Progenitor cell of endocrine pancreas (in vitro differentiated cells): ENCODE measurements at regions not wholly inside any gene's neighbourhood (a gene's known extent, or its start where the extent isn't known, plus 50 kb on each side); places are given as distances from the start of the nearest gene placed in this dataset.

Source experiments
- DNase-seq: peaks from one replicate; pipeline ENCODE4 v3.0.0; 2021; ENCODE audit warnings: low spot score; ENCODE audit not compliant: unreplicated experiment
- H3K27ac Mint-ChIP-seq: 2 replicates; pipeline ENCODE4 v1.8.0; 2021; ENCODE audit warnings: mild to moderate bottlenecking, moderate library complexity, mixed read lengths
- H3K27me3 Mint-ChIP-seq: 2 replicates; pipeline ENCODE4 v1.8.0; 2021; ENCODE audit warnings: mixed read lengths
- H3K36me3 Mint-ChIP-seq: 2 replicates; pipeline ENCODE4 v1.8.0; 2022; ENCODE audit warnings: mixed read lengths; ENCODE audit not compliant: insufficient read depth
- H3K4me1 Mint-ChIP-seq: 2 replicates; pipeline ENCODE4 v1.8.0; 2021; ENCODE audit warnings: low read depth, mixed read lengths
- H3K4me3 Mint-ChIP-seq: 2 replicates; pipeline ENCODE4 v1.8.0; 2021; ENCODE audit warnings: low read depth, mild to moderate bottlenecking, moderate library complexity, mixed read lengths
- H3K9me3 Mint-ChIP-seq: 2 replicates; pipeline ENCODE4 v1.8.0; 2021; ENCODE audit warnings: low read depth, mixed read lengths
- TF ChIP-seq, protein P1 (sequence below): fragments of 200-600 bp; sonication (generic); IDR thresholded peaks from one replicate; pipeline ENCODE4 v1.5.0; 2021; ENCODE audit warnings: antibody characterized with exemption, mild to moderate bottlenecking; ENCODE audit not compliant: unreplicated experiment

DNA sequence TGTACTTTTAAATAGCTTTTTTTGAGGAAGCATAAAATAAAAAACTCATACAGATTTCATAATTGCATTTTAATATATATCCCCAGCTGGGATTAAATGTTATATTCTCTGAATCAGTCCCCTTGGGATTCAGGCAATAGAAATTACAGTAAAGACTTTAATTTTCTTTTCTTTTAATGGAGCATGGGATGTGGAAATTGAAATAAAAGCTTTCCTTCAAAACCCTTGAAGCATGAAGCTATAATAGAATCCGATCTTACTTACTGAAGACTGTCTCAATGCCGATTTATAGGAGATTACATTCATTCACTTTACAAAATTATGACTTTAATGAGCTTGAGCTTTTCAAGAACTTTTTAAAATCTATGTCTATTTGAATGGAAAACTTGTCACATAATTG, 243.4 kb downstream of the SPRY2 start:
- no peak overlapping the region for H3K27ac Mint-ChIP-seq
- no peak for DNase-seq
- peaks cover 3% of the 10 kb centered on the region for H3K9me3 Mint-ChIP-seq
- no peaks in the 10 kb centered on the region for H3K36me3 Mint-ChIP-seq
- TF ChIP-seq, protein P1, sequence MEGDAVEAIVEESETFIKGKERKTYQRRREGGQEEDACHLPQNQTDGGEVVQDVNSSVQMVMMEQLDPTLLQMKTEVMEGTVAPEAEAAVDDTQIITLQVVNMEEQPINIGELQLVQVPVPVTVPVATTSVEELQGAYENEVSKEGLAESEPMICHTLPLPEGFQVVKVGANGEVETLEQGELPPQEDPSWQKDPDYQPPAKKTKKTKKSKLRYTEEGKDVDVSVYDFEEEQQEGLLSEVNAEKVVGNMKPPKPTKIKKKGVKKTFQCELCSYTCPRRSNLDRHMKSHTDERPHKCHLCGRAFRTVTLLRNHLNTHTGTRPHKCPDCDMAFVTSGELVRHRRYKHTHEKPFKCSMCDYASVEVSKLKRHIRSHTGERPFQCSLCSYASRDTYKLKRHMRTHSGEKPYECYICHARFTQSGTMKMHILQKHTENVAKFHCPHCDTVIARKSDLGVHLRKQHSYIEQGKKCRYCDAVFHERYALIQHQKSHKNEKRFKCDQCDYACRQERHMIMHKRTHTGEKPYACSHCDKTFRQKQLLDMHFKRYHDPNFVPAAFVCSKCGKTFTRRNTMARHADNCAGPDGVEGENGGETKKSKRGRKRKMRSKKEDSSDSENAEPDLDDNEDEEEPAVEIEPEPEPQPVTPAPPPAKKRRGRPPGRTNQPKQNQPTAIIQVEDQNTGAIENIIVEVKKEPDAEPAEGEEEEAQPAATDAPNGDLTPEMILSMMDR: no peak
- H3K4me3 Mint-ChIP-seq: no peak overlapping the region
- H3K4me1 Mint-ChIP-seq: peaks cover 5% of the 10 kb centered on the region
- no peaks in the 10 kb centered on the region for H3K27me3 Mint-ChIP-seq

DNA sequence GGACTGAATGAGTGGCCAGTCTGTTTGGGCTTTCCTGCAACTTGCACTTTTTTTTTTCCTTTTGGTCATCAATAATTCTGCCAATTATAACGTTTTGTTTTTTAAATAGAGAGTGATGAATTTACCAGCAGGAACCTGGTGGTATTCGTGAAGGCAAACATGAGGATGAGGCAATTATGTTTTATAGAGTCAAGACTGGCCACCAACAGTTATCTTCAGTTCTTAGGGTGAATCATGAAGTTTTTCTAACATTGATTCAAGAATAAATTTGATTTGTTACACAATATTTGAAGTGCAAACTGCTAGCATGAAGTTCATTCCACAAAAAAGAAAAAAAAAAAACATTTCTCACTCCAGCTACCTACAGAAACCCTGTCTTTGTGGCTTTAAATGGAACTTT, 244.5 kb downstream of the SPRY2 start:
- no peak for DNase-seq
- H3K27ac Mint-ChIP-seq: peak overlapping the region; percentile 57
- no peaks in the 10 kb centered on the region for H3K27me3 Mint-ChIP-seq
- H3K36me3 Mint-ChIP-seq: no peaks in the 10 kb centered on the region
- peaks cover 8% of the 10 kb centered on the region for H3K9me3 Mint-ChIP-seq
- H3K4me3 Mint-ChIP-seq: no peak overlapping the region
- H3K4me1 Mint-ChIP-seq: peaks cover 5% of the 10 kb centered on the region
- TF ChIP-seq, protein P1: no peak

DNA sequence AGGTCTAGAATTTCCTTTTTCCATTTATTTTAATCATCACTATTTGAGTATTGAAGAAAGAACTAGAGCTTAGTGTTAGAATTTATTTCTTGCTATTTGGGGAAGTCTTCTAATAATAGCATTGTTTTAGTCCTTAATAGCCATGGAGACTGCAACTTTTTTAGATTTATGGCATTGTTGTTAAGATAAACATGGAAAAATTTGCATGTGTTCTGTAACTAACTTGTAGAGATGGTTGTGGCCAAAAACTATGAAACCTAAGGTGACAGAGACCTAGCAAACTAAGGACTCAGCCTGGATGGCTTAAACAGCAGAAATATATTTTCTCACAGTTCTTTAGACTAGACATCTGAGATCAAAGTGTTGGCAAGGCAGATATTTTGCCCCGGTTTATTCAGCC, 246.4 kb downstream of the SPRY2 start:
- TF ChIP-seq, protein P1: no peak
- DNase-seq: no peak
- Mint-ChIP-seq H3K36me3 (no peaks in the 10 kb centered on the region), H3K9me3 (peaks cover 16% of the 10 kb centered on the region), H3K27me3 (no peaks in the 10 kb centered on the region), H3K4me1 (peaks cover 2% of the 10 kb centered on the region), H3K27ac (no peak overlapping the region), H3K4me3 (no peak overlapping the region)

DNA sequence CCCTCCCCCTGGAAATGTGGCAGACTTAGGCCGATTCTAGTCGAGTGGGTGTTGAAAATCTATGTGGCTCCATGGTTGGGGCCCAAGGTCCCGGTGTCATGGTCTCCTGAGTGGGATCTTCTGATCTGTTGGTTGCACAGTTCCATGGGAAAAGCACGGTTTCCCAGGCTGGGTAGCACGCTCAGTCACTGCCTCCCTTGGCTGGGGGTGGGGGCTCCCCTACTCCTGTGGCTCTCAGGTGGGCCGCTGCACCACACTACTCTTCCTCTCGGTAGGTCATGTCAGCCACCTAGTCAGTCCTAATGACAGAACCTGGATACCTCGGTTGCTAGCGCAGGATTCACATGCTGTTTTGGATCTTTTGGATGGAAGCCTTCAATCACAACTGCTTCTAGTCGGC, 247.0 kb downstream of the SPRY2 start:
- no peak for DNase-seq
- Mint-ChIP-seq H3K27me3 (no peaks in the 10 kb centered on the region), H3K9me3 (peaks cover 16% of the 10 kb centered on the region), H3K36me3 (no peaks in the 10 kb centered on the region), H3K27ac (no peak overlapping the region), H3K4me3 (no peak overlapping the region), H3K4me1 (peaks cover 2% of the 10 kb centered on the region)
- TF ChIP-seq, protein P1: no peak

DNA sequence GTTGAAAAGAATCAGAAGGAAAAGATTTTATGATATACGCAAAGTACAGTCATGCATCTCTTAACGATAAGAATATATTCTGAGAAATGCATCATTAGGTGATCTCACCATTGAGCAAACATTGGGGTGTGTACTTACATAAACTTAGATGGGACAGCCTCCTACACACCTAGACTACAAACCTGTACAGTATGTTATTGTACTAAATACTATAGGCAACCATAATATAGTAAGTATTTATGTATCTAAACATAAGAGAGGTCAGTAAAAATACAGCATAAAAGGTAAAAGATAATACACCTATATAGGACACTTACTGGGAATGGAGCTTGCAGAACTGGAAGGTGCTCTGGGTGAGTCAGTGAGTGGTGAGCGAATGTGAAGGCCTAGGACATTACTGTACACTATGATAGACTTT, 254.6 kb downstream of the SPRY2 start:
- Mint-ChIP-seq H3K4me3 (no peak overlapping the region), H3K9me3 (peaks cover 7% of the 10 kb centered on the region), H3K4me1 (peaks cover 25% of the 10 kb centered on the region), H3K36me3 (no peaks in the 10 kb centered on the region), H3K27ac (peak overlapping the region; percentile 33), H3K27me3 (no peaks in the 10 kb centered on the region)
- TF ChIP-seq, protein P1: no peak
- DNase-seq: no peak
